ENCODE measurements at regions not wholly inside any gene's neighbourhood (a gene's known extent, or its start where the extent isn't known, plus 50 kb on each side); places are given as distances from the start of the nearest gene placed in this dataset.

DNA sequence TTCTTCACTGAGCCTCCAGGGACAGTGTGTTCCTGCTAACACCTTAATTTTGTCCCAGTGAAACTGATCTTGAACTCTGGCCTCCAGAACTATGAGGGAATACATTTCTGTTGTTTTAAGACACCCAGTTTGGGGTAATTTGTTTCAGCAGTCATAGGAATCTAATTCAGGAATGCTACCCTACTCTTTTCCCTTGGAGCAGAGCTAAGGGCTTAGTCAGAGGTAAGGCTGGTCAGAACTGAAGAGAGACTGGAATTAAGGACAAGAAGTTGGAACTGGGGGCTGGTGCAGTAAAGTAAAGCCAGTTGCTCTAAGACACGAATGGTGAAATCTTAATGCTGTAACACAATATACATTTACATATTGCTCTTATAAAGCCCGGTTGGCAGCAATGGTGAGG is 809.7 kb downstream of the MAFB start (continued):
- TF ChIP-seq, protein P1, sequence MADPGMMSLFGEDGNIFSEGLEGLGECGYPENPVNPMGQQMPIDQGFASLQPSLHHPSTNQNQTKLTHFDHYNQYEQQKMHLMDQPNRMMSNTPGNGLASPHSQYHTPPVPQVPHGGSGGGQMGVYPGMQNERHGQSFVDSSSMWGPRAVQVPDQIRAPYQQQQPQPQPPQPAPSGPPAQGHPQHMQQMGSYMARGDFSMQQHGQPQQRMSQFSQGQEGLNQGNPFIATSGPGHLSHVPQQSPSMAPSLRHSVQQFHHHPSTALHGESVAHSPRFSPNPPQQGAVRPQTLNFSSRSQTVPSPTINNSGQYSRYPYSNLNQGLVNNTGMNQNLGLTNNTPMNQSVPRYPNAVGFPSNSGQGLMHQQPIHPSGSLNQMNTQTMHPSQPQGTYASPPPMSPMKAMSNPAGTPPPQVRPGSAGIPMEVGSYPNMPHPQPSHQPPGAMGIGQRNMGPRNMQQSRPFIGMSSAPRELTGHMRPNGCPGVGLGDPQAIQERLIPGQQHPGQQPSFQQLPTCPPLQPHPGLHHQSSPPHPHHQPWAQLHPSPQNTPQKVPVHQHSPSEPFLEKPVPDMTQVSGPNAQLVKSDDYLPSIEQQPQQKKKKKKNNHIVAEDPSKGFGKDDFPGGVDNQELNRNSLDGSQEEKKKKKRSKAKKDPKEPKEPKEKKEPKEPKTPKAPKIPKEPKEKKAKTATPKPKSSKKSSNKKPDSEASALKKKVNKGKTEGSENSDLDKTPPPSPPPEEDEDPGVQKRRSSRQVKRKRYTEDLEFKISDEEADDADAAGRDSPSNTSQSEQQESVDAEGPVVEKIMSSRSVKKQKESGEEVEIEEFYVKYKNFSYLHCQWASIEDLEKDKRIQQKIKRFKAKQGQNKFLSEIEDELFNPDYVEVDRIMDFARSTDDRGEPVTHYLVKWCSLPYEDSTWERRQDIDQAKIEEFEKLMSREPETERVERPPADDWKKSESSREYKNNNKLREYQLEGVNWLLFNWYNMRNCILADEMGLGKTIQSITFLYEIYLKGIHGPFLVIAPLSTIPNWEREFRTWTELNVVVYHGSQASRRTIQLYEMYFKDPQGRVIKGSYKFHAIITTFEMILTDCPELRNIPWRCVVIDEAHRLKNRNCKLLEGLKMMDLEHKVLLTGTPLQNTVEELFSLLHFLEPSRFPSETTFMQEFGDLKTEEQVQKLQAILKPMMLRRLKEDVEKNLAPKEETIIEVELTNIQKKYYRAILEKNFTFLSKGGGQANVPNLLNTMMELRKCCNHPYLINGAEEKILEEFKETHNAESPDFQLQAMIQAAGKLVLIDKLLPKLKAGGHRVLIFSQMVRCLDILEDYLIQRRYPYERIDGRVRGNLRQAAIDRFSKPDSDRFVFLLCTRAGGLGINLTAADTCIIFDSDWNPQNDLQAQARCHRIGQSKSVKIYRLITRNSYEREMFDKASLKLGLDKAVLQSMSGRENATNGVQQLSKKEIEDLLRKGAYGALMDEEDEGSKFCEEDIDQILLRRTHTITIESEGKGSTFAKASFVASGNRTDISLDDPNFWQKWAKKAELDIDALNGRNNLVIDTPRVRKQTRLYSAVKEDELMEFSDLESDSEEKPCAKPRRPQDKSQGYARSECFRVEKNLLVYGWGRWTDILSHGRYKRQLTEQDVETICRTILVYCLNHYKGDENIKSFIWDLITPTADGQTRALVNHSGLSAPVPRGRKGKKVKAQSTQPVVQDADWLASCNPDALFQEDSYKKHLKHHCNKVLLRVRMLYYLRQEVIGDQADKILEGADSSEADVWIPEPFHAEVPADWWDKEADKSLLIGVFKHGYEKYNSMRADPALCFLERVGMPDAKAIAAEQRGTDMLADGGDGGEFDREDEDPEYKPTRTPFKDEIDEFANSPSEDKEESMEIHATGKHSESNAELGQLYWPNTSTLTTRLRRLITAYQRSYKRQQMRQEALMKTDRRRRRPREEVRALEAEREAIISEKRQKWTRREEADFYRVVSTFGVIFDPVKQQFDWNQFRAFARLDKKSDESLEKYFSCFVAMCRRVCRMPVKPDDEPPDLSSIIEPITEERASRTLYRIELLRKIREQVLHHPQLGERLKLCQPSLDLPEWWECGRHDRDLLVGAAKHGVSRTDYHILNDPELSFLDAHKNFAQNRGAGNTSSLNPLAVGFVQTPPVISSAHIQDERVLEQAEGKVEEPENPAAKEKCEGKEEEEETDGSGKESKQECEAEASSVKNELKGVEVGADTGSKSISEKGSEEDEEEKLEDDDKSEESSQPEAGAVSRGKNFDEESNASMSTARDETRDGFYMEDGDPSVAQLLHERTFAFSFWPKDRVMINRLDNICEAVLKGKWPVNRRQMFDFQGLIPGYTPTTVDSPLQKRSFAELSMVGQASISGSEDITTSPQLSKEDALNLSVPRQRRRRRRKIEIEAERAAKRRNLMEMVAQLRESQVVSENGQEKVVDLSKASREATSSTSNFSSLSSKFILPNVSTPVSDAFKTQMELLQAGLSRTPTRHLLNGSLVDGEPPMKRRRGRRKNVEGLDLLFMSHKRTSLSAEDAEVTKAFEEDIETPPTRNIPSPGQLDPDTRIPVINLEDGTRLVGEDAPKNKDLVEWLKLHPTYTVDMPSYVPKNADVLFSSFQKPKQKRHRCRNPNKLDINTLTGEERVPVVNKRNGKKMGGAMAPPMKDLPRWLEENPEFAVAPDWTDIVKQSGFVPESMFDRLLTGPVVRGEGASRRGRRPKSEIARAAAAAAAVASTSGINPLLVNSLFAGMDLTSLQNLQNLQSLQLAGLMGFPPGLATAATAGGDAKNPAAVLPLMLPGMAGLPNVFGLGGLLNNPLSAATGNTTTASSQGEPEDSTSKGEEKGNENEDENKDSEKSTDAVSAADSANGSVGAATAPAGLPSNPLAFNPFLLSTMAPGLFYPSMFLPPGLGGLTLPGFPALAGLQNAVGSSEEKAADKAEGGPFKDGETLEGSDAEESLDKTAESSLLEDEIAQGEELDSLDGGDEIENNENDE (IDR thresholded peaks at IDR 0.05; ENCODE audit: insufficient replicate concordance, low read length) = no peak
- TF ChIP-seq, protein P2, sequence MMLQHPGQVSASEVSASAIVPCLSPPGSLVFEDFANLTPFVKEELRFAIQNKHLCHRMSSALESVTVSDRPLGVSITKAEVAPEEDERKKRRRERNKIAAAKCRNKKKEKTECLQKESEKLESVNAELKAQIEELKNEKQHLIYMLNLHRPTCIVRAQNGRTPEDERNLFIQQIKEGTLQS (IDR thresholded peaks at IDR 0.05; ENCODE audit: insufficient read depth, low read depth, low read length) = no peak
- TF ChIP-seq RAD21 (IDR thresholded peaks at IDR 0.05 in 1 of 2, conservative IDR thresholded peaks at IDR 0.05 in 1 of 2; ENCODE audit: low read depth in 2 of 2, low read length in 2 of 2) = 0 out of 4 replicates have a peak, but pooled peaks of 1 of the 2 experiments have one; percentile 4
- TF ChIP-seq, protein P3, sequence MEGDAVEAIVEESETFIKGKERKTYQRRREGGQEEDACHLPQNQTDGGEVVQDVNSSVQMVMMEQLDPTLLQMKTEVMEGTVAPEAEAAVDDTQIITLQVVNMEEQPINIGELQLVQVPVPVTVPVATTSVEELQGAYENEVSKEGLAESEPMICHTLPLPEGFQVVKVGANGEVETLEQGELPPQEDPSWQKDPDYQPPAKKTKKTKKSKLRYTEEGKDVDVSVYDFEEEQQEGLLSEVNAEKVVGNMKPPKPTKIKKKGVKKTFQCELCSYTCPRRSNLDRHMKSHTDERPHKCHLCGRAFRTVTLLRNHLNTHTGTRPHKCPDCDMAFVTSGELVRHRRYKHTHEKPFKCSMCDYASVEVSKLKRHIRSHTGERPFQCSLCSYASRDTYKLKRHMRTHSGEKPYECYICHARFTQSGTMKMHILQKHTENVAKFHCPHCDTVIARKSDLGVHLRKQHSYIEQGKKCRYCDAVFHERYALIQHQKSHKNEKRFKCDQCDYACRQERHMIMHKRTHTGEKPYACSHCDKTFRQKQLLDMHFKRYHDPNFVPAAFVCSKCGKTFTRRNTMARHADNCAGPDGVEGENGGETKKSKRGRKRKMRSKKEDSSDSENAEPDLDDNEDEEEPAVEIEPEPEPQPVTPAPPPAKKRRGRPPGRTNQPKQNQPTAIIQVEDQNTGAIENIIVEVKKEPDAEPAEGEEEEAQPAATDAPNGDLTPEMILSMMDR (IDR thresholded peaks at IDR 0.05; ENCODE audit: control extremely low read depth in 1 of 3, insufficient read depth in 1 of 3, low read depth in 1 of 3, low read length in 3 of 3) = peak in 1 of 3 experiments; percentile 11; a peak in 1 of 4 replicates
- TF ChIP-seq SP2 (IDR thresholded peaks at IDR 0.05; ENCODE audit: low read length) = no peak
- no peak for TF ChIP-seq TBP (IDR thresholded peaks at IDR 0.05; ENCODE audit: low read depth, low read length)
- TF ChIP-seq EP300 (IDR thresholded peaks at IDR 0.05; ENCODE audit: borderline replicate concordance in 1 of 2, low read depth in 2 of 2, low read length in 2 of 2) = no peak
